Lower lobe of right lung (tissue), 2 donors: ENCODE measurements at regions not wholly inside any gene's neighbourhood (a gene's known extent, or its start where the extent isn't known, plus 50 kb on each side); places are given as distances from the start of the nearest gene placed in this dataset.
A peak's percentile ranks its signal among the peaks of the same experiment; 100 is the strongest.
"Not testable (repeated sequence)": the region's sequence is repeated elsewhere in the genome, so short reads cannot be mapped to it uniquely, and the experiment has no call there.

Source experiments
- ATAC-seq, 2 donors: fragments of 200-7000 bp; cut with Tn5 transposase; one replicate each; pipeline ENCODE4 v1.9.1; 2020 to 2022; ENCODE audit warnings: mild to moderate bottlenecking in 2 of 2, moderate library complexity in 2 of 2
- DNase-seq: peaks from one replicate; pipeline ENCODE4 v3.0.0-alpha.2; 2020
- H3K27ac ChIP-seq: fragments of 200-600 bp; one replicate; pipeline ENCODE4 v1.8.0; 2022
- H3K27me3 ChIP-seq: fragments of 200-600 bp; one replicate; pipeline ENCODE4 v1.8.0; 2022; ENCODE audit warnings: low read depth
- H3K36me3 ChIP-seq: fragments of 200-600 bp; one replicate; pipeline ENCODE4 v1.8.0; 2022; ENCODE audit warnings: mild to moderate bottlenecking
- H3K4me1 ChIP-seq: fragments of 200-600 bp; one replicate; pipeline ENCODE4 v1.8.0; 2022
- H3K4me3 ChIP-seq: fragments of 200-600 bp; one replicate; pipeline ENCODE4 v1.8.0; 2022; ENCODE audit warnings: mild to moderate bottlenecking
- H3K9me3 ChIP-seq: fragments of 200-600 bp; one replicate; pipeline ENCODE4 v1.8.0; 2022
- intact Hi-C: fragments of 100-400 bp; cut with DNase I; formaldehyde crosslinking; loops from one replicate; pipeline ENCODE4 v1.11.0; 2022
- TF ChIP-seq, protein P1 (sequence below): fragments of 200-600 bp; IDR thresholded peaks from one replicate; pipeline ENCODE4 v1.8.0; 2022; ENCODE audit warnings: antibody characterized with exemption, mild to moderate bottlenecking
- donor health status: DM: no; HTN: yes; CAD: no; lungs with severe emphysema.

- intact Hi-C loops: no loop called here
- H3K27me3 ChIP-seq: no peaks in the 10 kb centered on the region
- no peaks in the 10 kb centered on the region for H3K4me1 ChIP-seq
- H3K4me3 ChIP-seq: no peak overlapping the region
- TF ChIP-seq, protein P1, sequence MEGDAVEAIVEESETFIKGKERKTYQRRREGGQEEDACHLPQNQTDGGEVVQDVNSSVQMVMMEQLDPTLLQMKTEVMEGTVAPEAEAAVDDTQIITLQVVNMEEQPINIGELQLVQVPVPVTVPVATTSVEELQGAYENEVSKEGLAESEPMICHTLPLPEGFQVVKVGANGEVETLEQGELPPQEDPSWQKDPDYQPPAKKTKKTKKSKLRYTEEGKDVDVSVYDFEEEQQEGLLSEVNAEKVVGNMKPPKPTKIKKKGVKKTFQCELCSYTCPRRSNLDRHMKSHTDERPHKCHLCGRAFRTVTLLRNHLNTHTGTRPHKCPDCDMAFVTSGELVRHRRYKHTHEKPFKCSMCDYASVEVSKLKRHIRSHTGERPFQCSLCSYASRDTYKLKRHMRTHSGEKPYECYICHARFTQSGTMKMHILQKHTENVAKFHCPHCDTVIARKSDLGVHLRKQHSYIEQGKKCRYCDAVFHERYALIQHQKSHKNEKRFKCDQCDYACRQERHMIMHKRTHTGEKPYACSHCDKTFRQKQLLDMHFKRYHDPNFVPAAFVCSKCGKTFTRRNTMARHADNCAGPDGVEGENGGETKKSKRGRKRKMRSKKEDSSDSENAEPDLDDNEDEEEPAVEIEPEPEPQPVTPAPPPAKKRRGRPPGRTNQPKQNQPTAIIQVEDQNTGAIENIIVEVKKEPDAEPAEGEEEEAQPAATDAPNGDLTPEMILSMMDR: no peak
- no peak overlapping the region for H3K27ac ChIP-seq
- no peaks in the 10 kb centered on the region for H3K9me3 ChIP-seq
- ATAC-seq (no peak), DNase-seq (no peak)
- H3K36me3 ChIP-seq: no peaks in the 10 kb centered on the region
Observed at GRCh38 chr22:42188808-42189447, 58.3 kb upstream of the CYP2D6 start.

GRCh38 chr22:42187646-42188045, 57.0 kb upstream of the CYP2D6 start:
- Histone ChIP-seq H3K27ac (no peak overlapping the region), H3K27me3 (no peaks in the 10 kb centered on the region), H3K4me3 (no peak overlapping the region), H3K4me1 (no peaks in the 10 kb centered on the region), H3K9me3 (no peaks in the 10 kb centered on the region), H3K36me3 (no peaks in the 10 kb centered on the region)
- intact Hi-C loops: no loop called here
- no peak for DNase-seq
- TF ChIP-seq, protein P1: no peak
- no peak for ATAC-seq

- H3K4me3 ChIP-seq: no peak overlapping the region
- no peaks in the 10 kb centered on the region for H3K27me3 ChIP-seq
- no peak overlapping the region for H3K27ac ChIP-seq
- intact Hi-C loops: no loop called here
- no peaks in the 10 kb centered on the region for H3K4me1 ChIP-seq
- no peaks in the 10 kb centered on the region for H3K9me3 ChIP-seq
- TF ChIP-seq, protein P1: no peak
- H3K36me3 ChIP-seq: no peaks in the 10 kb centered on the region
- no peak for ATAC-seq
- DNase-seq: no peak
Observed at GRCh38 chr22:42185915-42186439, 55.4 kb upstream of the CYP2D6 start.

- no peaks in the 10 kb centered on the region for H3K27me3 ChIP-seq
- intact Hi-C loops: no loop called here
- ATAC-seq (no peak), DNase-seq (no peak)
- H3K36me3 ChIP-seq: no peaks in the 10 kb centered on the region
- no peaks in the 10 kb centered on the region for H3K4me1 ChIP-seq
- TF ChIP-seq, protein P1: no peak
- H3K27ac ChIP-seq: no peak overlapping the region
- no peaks in the 10 kb centered on the region for H3K9me3 ChIP-seq
- no peak overlapping the region for H3K4me3 ChIP-seq
Observed at GRCh38 chr22:42184852-42185251, 54.2 kb upstream of the CYP2D6 start.

- H3K27me3 ChIP-seq, intact Hi-C loops, H3K36me3 ChIP-seq, H3K27ac ChIP-seq, H3K4me1 ChIP-seq, H3K4me3 ChIP-seq, ATAC-seq, DNase-seq, H3K9me3 ChIP-seq: not testable (repeated sequence)
Observed at GRCh38 chr22:42183461-42184059, 53.0 kb upstream of the CYP2D6 start.

DNA sequence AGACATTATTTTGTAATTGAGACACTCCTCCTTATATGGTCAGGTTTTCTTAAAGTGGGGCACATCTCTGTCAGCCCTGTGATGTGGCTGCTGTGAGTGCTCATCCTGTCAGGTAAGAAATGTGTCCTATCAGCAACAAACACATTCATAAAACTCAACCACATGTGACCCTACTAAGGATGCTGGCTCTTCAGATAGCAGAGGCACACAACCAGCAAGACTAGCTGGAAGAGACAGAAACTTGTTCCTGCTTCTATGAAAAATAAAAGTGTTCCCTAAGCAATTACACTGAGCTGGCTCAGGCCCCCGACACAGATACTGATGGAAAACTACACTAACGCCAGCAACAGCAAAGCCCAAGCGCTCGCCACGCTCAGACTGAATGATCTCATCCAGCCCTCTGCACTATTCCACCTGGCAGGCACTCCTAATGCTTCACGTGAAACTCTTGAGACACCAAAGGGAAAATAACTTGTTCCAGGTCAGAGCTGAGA, 49.8 kb upstream of the CYP2D6 start:
- peaks cover 12% of the 10 kb centered on the region for H3K36me3 ChIP-seq
- ATAC-seq (peak; percentile 21 to 66), DNase-seq (no peak)
- no peak overlapping the region for H3K4me3 ChIP-seq
- H3K27me3 ChIP-seq: no peaks in the 10 kb centered on the region
- TF ChIP-seq, protein P1: no peak
- intact Hi-C loops: no loop called here
- H3K9me3 ChIP-seq: no peaks in the 10 kb centered on the region
- no peak overlapping the region for H3K27ac ChIP-seq
- H3K4me1 ChIP-seq: no peaks in the 10 kb centered on the region
